PFSK-1 (cell line): ENCODE measurements at regions not wholly inside any gene's neighbourhood (a gene's known extent, or its start where the extent isn't known, plus 50 kb on each side); places are given as distances from the start of the nearest gene placed in this dataset.

Experiments
- FOXP2 ChIP-seq: optimal IDR thresholded peaks from 2 replicates; pipeline ENCODE3; 2011; ENCODE audit warnings: borderline replicate concordance, control low read depth, inconsistent platforms; ENCODE audit not compliant: insufficient read depth; ENCODE audit errors: extremely low read length, extremely low read depth
- POLR2AphosphoS5 ChIP-seq: IDR thresholded peaks from 2 replicates; pipeline ENCODE4 v1.6.1; 2012; ENCODE audit warnings: low read depth, mild to moderate bottlenecking, control low read depth, low read length, moderate library complexity
- REST ChIP-seq, 2 experiments: IDR thresholded peaks; 2 replicates each; pipeline versions ENCODE4 v1.6.1 to v1.8.0; 2011 to 2012; ENCODE audit warnings: low read depth in 2 of 2, low read length in 2 of 2, control low read depth in 1 of 2, inconsistent platforms in 1 of 2, mild to moderate bottlenecking in 1 of 2, moderate library complexity in 1 of 2; ENCODE audit not compliant: insufficient read depth in 1 of 2
- SIN3A ChIP-seq: IDR thresholded peaks from 2 replicates; pipeline ENCODE4 v1.6.1; 2012; ENCODE audit warnings: mild to moderate bottlenecking, low read length, moderate library complexity, borderline replicate concordance; ENCODE audit not compliant: insufficient read depth
- TAF1 ChIP-seq: IDR thresholded peaks from 2 replicates; pipeline ENCODE4 v1.6.1; 2012; ENCODE audit warnings: low read length, control low read depth, borderline replicate concordance; ENCODE audit not compliant: insufficient read depth

- TF ChIP-seq FOXP2 (no peak), TAF1 (no peak), REST (IDR thresholded peaks at IDR 0.05; ENCODE audit: insufficient read depth in 1 of 2, low read depth in 2 of 2, low read length in 2 of 2) (no peak), SIN3A (no peak), POLR2AphosphoS5 (no peak)
Observed at GRCh38 chr13:91153372-91153771, 194.1 kb upstream of the MIR17HG start.

GRCh38 chr13:91154558-91155353 is 192.7 kb upstream of the MIR17HG start:
- TF ChIP-seq REST (IDR thresholded peaks at IDR 0.05; ENCODE audit: insufficient read depth in 1 of 2, low read depth in 2 of 2, low read length in 2 of 2) (no peak), SIN3A (no peak), FOXP2 (no peak), POLR2AphosphoS5 (no peak), TAF1 (no peak)

GRCh38 chr13:91155512-91156114 is 191.9 kb upstream of the MIR17HG start:
- TF ChIP-seq REST (IDR thresholded peaks at IDR 0.05; ENCODE audit: insufficient read depth in 1 of 2, low read depth in 2 of 2, low read length in 2 of 2) (no peak), TAF1 (no peak), FOXP2 (no peak), POLR2AphosphoS5 (no peak), SIN3A (no peak)

- TF ChIP-seq POLR2AphosphoS5 (no peak), FOXP2 (no peak), REST (IDR thresholded peaks at IDR 0.05; ENCODE audit: insufficient read depth in 1 of 2, low read depth in 2 of 2, low read length in 2 of 2) (no peak), SIN3A (no peak), TAF1 (no peak)
Observed at GRCh38 chr13:91157273-91158016, 190.0 kb upstream of the MIR17HG start.
